ENCODE measurements at regions not wholly inside any gene's neighbourhood (a gene's known extent, or its start where the extent isn't known, plus 50 kb on each side); places are given as distances from the start of the nearest gene placed in this dataset.

DNA sequence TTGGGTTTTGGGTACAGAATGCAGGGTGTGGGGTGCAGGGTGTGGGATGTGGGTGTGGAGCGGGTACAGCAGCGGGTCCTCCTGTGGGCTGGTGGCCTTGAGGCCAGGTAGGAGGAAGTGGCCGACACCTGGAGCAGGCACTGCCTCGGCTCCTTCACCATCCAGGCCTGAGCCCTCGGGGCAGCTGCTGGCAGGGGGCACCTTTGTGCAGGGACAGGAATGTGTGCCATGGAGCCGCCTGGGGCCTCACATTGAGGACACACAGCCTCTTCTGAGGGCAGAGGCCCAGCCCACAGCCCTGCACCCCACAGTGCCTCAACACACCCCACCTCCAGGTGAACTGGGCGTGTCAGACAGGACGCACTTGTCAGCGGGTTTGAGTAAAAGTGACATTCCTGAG is 984.0 kb downstream of the BRD1 start:
- Histone ChIP-seq H3K4me3 (replicated peaks; ENCODE audit: low read depth, low read length) (no peak overlapping the region), H3K27me3 (replicated peaks; ENCODE audit: control insufficient read depth, insufficient read depth, low read length) (no peaks in the 10 kb centered on the region), H3K36me3 (ENCODE audit: control insufficient read depth, insufficient read depth, low read length) (no peaks in the 10 kb centered on the region)
- TF ChIP-seq, protein P1, sequence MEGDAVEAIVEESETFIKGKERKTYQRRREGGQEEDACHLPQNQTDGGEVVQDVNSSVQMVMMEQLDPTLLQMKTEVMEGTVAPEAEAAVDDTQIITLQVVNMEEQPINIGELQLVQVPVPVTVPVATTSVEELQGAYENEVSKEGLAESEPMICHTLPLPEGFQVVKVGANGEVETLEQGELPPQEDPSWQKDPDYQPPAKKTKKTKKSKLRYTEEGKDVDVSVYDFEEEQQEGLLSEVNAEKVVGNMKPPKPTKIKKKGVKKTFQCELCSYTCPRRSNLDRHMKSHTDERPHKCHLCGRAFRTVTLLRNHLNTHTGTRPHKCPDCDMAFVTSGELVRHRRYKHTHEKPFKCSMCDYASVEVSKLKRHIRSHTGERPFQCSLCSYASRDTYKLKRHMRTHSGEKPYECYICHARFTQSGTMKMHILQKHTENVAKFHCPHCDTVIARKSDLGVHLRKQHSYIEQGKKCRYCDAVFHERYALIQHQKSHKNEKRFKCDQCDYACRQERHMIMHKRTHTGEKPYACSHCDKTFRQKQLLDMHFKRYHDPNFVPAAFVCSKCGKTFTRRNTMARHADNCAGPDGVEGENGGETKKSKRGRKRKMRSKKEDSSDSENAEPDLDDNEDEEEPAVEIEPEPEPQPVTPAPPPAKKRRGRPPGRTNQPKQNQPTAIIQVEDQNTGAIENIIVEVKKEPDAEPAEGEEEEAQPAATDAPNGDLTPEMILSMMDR (IDR thresholded peaks at IDR 0.05; ENCODE audit: insufficient read depth, low read length, poor library complexity, severe bottlenecking), result no peak
- no peak for DNase-seq (ENCODE audit: extremely low read depth, insufficient read length)

DNA sequence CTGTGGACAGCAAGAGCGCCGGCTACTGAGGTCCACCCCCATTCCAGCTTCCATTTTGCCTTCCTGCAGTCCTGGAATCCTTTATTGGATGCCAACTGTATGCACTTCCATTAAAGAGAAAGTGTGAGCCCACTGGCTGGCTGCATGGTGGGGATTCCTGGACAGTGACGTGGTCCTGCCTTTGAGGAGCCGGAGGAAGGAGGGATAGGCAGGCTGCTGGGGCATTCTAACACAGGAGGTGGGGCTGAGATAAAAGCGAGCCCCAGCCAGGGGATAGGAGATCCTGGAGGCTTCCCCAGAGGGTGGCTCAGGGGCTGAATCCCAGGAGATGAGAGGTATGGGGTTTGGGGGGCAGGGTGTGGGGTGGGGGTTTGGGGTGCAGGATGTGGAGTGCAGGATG is 984.7 kb downstream of the BRD1 start:
- no peak for DNase-seq (ENCODE audit: extremely low read depth, insufficient read length)
- H3K4me3 ChIP-seq (replicated peaks; ENCODE audit: low read depth, low read length), result no peak overlapping the region
- H3K27me3 ChIP-seq (replicated peaks; ENCODE audit: control insufficient read depth, insufficient read depth, low read length), result no peaks in the 10 kb centered on the region
- no peaks in the 10 kb centered on the region for H3K36me3 ChIP-seq (ENCODE audit: control insufficient read depth, insufficient read depth, low read length)
- TF ChIP-seq, protein P1 (IDR thresholded peaks at IDR 0.05; ENCODE audit: insufficient read depth, low read length, poor library complexity, severe bottlenecking), result no peak

DNA sequence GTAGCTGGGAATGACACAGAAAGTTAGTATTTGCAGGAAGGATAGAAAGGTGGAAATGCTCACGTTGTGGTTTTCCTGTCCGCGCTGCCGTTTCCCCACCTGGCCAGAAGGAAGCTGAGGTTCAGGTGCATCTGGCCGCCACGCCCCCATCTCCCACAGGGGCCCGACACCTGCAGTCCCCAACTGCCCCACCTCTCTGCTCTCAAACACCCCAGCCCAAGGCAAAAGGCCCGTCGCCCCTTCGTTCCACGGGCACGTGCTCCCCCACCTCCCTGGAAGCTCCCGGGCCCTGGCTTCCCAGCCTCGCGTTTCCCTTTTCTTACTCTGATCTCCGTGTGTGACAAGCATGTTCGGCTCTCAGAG is 985.1 kb downstream of the BRD1 start:
- H3K36me3 ChIP-seq (ENCODE audit: control insufficient read depth, insufficient read depth, low read length), result no peaks in the 10 kb centered on the region
- no peak for DNase-seq (ENCODE audit: extremely low read depth, insufficient read length)
- no peak overlapping the region for H3K4me3 ChIP-seq (replicated peaks; ENCODE audit: low read depth, low read length)
- no peaks in the 10 kb centered on the region for H3K27me3 ChIP-seq (replicated peaks; ENCODE audit: control insufficient read depth, insufficient read depth, low read length)
- TF ChIP-seq, protein P1 (IDR thresholded peaks at IDR 0.05; ENCODE audit: insufficient read depth, low read length, poor library complexity, severe bottlenecking), result no peak

DNA sequence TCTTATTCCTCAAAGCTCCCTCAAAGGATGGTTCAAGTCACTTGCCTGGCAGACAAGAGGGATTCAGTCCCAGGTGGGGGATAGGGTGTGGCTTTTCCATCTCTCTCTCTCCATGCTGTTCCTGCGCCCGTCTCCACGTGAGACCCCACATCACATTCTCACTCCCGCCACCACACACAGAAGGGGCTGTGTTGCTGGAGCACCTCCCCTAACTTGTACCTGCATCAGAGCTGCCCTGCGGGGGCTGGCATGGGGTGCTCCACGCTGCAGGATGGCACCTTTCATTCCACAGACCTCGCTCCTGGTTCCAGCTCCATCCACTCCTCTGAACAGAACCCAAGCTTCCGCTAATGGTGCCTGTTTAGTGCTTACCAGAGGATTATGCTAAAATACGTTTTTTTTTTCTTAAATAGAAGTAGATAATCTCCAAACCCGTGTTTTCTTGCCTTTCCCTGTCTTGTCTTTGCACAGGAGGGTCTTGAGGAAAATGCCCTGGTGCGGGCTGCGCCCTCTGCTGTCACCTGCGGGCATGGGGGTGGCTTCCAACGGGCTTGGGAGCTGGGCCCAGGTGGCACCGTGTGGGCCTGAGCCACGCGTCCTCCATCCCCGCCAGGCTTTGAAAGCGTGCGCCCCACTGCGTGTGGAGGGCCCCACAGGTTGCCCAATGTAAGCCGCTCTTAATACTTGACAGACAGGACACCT is 985.6 kb downstream of the BRD1 start:
- Histone ChIP-seq H3K36me3 (ENCODE audit: control insufficient read depth, insufficient read depth, low read length) (no peaks in the 10 kb centered on the region), H3K4me3 (replicated peaks; ENCODE audit: low read depth, low read length) (no peak overlapping the region), H3K27me3 (replicated peaks; ENCODE audit: control insufficient read depth, insufficient read depth, low read length) (no peaks in the 10 kb centered on the region)
- DNase-seq (ENCODE audit: extremely low read depth, insufficient read length), result no peak
- TF ChIP-seq, protein P1 (IDR thresholded peaks at IDR 0.05; ENCODE audit: insufficient read depth, low read length, poor library complexity, severe bottlenecking), result no peak

DNA sequence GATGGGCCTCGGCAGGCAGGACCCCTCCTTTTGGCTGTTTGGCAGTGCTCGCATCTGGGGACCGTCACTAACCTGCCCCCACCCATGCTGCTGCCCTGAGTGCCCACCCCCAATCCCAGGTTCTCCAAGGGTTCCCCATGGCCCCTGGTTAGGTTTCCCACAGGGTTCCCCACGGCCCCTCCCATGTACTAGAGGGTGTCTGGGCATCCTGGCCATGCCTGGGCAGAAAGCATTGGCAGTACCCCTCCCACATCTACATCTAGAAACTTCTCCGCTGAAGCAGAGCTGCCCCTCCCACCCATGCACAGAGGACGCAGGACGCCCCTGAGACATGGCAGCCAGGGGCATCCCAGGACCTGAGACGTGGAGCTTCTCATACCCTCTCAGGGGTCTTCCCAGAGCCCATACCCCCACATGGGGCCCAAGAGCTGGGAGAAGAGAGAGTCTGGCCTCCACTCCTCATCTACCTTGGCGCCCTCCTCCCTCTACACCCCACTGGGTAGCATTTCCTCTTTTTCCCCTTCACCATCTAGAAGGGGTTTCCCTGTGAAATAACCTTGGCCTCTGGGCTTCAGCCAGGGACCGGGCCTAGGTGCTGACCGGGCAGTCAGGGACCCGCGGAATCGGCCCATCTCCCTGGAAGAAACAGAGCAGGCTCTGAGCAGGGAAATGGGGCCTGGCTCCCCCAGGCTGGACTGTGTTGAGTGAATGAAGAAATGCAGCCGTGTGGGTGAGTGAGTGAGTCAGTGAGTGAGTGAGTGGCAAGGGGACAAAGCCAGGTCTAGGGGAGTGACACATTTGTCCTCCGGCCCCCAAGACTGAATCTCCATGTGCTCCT is 987.3 kb downstream of the BRD1 start:
- H3K36me3 ChIP-seq (ENCODE audit: control insufficient read depth, insufficient read depth, low read length), result no peaks in the 10 kb centered on the region
- TF ChIP-seq, protein P1 (IDR thresholded peaks at IDR 0.05; ENCODE audit: insufficient read depth, low read length, poor library complexity, severe bottlenecking), result no peak
- H3K27me3 ChIP-seq (replicated peaks; ENCODE audit: control insufficient read depth, insufficient read depth, low read length), result no peaks in the 10 kb centered on the region
- H3K4me3 ChIP-seq (replicated peaks; ENCODE audit: low read depth, low read length), result no peak overlapping the region
- no peak for DNase-seq (ENCODE audit: extremely low read depth, insufficient read length)
